ENCODE measurements at regions not wholly inside any gene's neighbourhood (a gene's known extent, or its start where the extent isn't known, plus 50 kb on each side); places are given as distances from the start of the nearest gene placed in this dataset.

GRCh38 chr20:19890445-19891051 is 126.6 kb upstream of the NAA20 start:
- Histone ChIP-seq H3K4me1 (ENCODE audit: control insufficient read depth, low read depth, low read length) (no peaks in the 10 kb centered on the region), H3K56ac (ENCODE audit: low read length) (no peak overlapping the region), H4K5ac (ENCODE audit: low read length) (no peak overlapping the region), H2BK15ac (replicated peaks; ENCODE audit: low read depth) (no peak overlapping the region), H3K23ac (ENCODE audit: low read length) (no peak overlapping the region), H3K4me2 (ENCODE audit: low read length) (no peak overlapping the region), H3K79me2 (ENCODE audit: control insufficient read depth, insufficient read depth, low read length) (no peaks in the 10 kb centered on the region), H2BK5ac (ENCODE audit: low read length) (no peak overlapping the region), H4K8ac (ENCODE audit: low read depth, low read length) (no peak overlapping the region), H3K27ac (ENCODE audit: low read depth, low read length) (no peak overlapping the region), H3K79me1 (ENCODE audit: low read length) (no peaks in the 10 kb centered on the region), H3K18ac (ENCODE audit: low read length) (no peak overlapping the region), H3K36me3 (ENCODE audit: control insufficient read depth, insufficient read depth, low read length) (no peaks in the 10 kb centered on the region), H2AK5ac (ENCODE audit: low read length) (no peak overlapping the region), H3K4ac (ENCODE audit: low read depth, low read length) (no peak overlapping the region), H3K27me3 (ENCODE audit: insufficient read depth, low read length, poor library complexity) (no peaks in the 10 kb centered on the region), H3K9ac (ENCODE audit: low read length) (no peak overlapping the region), H2BK120ac (ENCODE audit: low read depth, low read length) (no peak overlapping the region), H3K4me3 (ENCODE audit: low read length) (no peak overlapping the region)
- DNase-seq = no peak
- WGBS (ENCODE audit: extremely low coverage, insufficient coverage, low lambda C conversion rate) = no CpG with 5 or more reads among the region's 4 CpGs

GRCh38 chr20:19893356-19893755 is 123.8 kb upstream of the NAA20 start:
- Histone ChIP-seq H2BK120ac (ENCODE audit: low read depth, low read length) (no peak overlapping the region), H3K4me1 (ENCODE audit: control insufficient read depth, low read depth, low read length) (no peaks in the 10 kb centered on the region), H3K79me1 (ENCODE audit: low read length) (no peaks in the 10 kb centered on the region), H2BK5ac (ENCODE audit: low read length) (no peak overlapping the region), H3K56ac (ENCODE audit: low read length) (no peak overlapping the region), H3K36me3 (ENCODE audit: control insufficient read depth, insufficient read depth, low read length) (no peaks in the 10 kb centered on the region), H3K4ac (ENCODE audit: low read depth, low read length) (no peak overlapping the region), H3K27me3 (ENCODE audit: insufficient read depth, low read length, poor library complexity) (no peaks in the 10 kb centered on the region), H4K5ac (ENCODE audit: low read length) (no peak overlapping the region), H3K4me3 (ENCODE audit: low read length) (no peak overlapping the region), H2AK5ac (ENCODE audit: low read length) (no peak overlapping the region), H2BK15ac (replicated peaks; ENCODE audit: low read depth) (no peak overlapping the region), H3K79me2 (ENCODE audit: control insufficient read depth, insufficient read depth, low read length) (no peaks in the 10 kb centered on the region), H3K9ac (ENCODE audit: low read length) (no peak overlapping the region), H3K4me2 (ENCODE audit: low read length) (no peak overlapping the region), H4K8ac (ENCODE audit: low read depth, low read length) (no peak overlapping the region), H3K23ac (ENCODE audit: low read length) (no peak overlapping the region), H3K18ac (ENCODE audit: low read length) (no peak overlapping the region), H3K27ac (ENCODE audit: low read depth, low read length) (no peak overlapping the region)
- DNase-seq = no peak
- WGBS (ENCODE audit: extremely low coverage, insufficient coverage, low lambda C conversion rate) = no CpG with 5 or more reads among the region's 4 CpGs

- Histone ChIP-seq H2BK5ac (ENCODE audit: low read length) (no peak overlapping the region), H2AK5ac (ENCODE audit: low read length) (no peak overlapping the region), H3K56ac (ENCODE audit: low read length) (no peak overlapping the region), H3K4me3 (ENCODE audit: low read length) (no peak overlapping the region), H3K4me2 (ENCODE audit: low read length) (no peak overlapping the region), H3K9ac (ENCODE audit: low read length) (no peak overlapping the region), H3K79me2 (ENCODE audit: control insufficient read depth, insufficient read depth, low read length) (no peaks in the 10 kb centered on the region), H3K27me3 (ENCODE audit: insufficient read depth, low read length, poor library complexity) (no peaks in the 10 kb centered on the region), H3K36me3 (ENCODE audit: control insufficient read depth, insufficient read depth, low read length) (no peaks in the 10 kb centered on the region), H2BK120ac (ENCODE audit: low read depth, low read length) (no peak overlapping the region), H4K5ac (ENCODE audit: low read length) (no peak overlapping the region), H3K27ac (ENCODE audit: low read depth, low read length) (no peak overlapping the region), H3K4me1 (ENCODE audit: control insufficient read depth, low read depth, low read length) (no peaks in the 10 kb centered on the region), H2BK15ac (replicated peaks; ENCODE audit: low read depth) (no peak overlapping the region), H3K4ac (ENCODE audit: low read depth, low read length) (no peak overlapping the region), H3K79me1 (ENCODE audit: low read length) (no peaks in the 10 kb centered on the region), H3K18ac (ENCODE audit: low read length) (no peak overlapping the region), H4K8ac (ENCODE audit: low read depth, low read length) (no peak overlapping the region), H3K23ac (ENCODE audit: low read length) (no peak overlapping the region)
- WGBS (ENCODE audit: extremely low coverage, insufficient coverage, low lambda C conversion rate) = no CpG with 5 or more reads among the region's 2 CpGs
- no peak for DNase-seq
These were observed 121.4 kb upstream of the NAA20 start for GRCh38 chr20:19895761-19896160.

- Histone ChIP-seq H4K8ac (ENCODE audit: low read depth, low read length) (no peak overlapping the region), H3K56ac (ENCODE audit: low read length) (no peak overlapping the region), H3K4ac (ENCODE audit: low read depth, low read length) (no peak overlapping the region), H3K79me2 (ENCODE audit: control insufficient read depth, insufficient read depth, low read length) (no peaks in the 10 kb centered on the region), H3K4me3 (ENCODE audit: low read length) (no peak overlapping the region), H2BK5ac (ENCODE audit: low read length) (no peak overlapping the region), H3K23ac (ENCODE audit: low read length) (no peak overlapping the region), H3K4me2 (ENCODE audit: low read length) (no peak overlapping the region), H3K79me1 (ENCODE audit: low read length) (no peaks in the 10 kb centered on the region), H3K27me3 (ENCODE audit: insufficient read depth, low read length, poor library complexity) (no peaks in the 10 kb centered on the region), H3K27ac (ENCODE audit: low read depth, low read length) (no peak overlapping the region), H3K18ac (ENCODE audit: low read length) (no peak overlapping the region), H3K9ac (ENCODE audit: low read length) (no peak overlapping the region), H4K5ac (ENCODE audit: low read length) (no peak overlapping the region), H3K4me1 (ENCODE audit: control insufficient read depth, low read depth, low read length) (no peaks in the 10 kb centered on the region), H2AK5ac (ENCODE audit: low read length) (no peak overlapping the region), H2BK120ac (ENCODE audit: low read depth, low read length) (no peak overlapping the region), H2BK15ac (replicated peaks; ENCODE audit: low read depth) (no peak overlapping the region), H3K36me3 (ENCODE audit: control insufficient read depth, insufficient read depth, low read length) (no peaks in the 10 kb centered on the region)
- WGBS (ENCODE audit: extremely low coverage, insufficient coverage, low lambda C conversion rate) = no CpG with 5 or more reads among the region's 6 CpGs
- no peak for DNase-seq
These were observed 119.3 kb upstream of the NAA20 start for GRCh38 chr20:19897891-19898290.

GRCh38 chr20:19901226-19901625 is 115.9 kb upstream of the NAA20 start:
- Histone ChIP-seq H3K27me3 (ENCODE audit: insufficient read depth, low read length, poor library complexity) (no peaks in the 10 kb centered on the region), H3K4me3 (ENCODE audit: low read length) (no peak overlapping the region), H2BK5ac (ENCODE audit: low read length) (no peak overlapping the region), H4K5ac (ENCODE audit: low read length) (no peak overlapping the region), H3K56ac (ENCODE audit: low read length) (no peak overlapping the region), H3K23ac (ENCODE audit: low read length) (no peak overlapping the region), H3K18ac (ENCODE audit: low read length) (no peak overlapping the region), H3K27ac (ENCODE audit: low read depth, low read length) (no peak overlapping the region), H3K4me1 (ENCODE audit: control insufficient read depth, low read depth, low read length) (no peaks in the 10 kb centered on the region), H3K79me1 (ENCODE audit: low read length) (no peaks in the 10 kb centered on the region), H2AK5ac (ENCODE audit: low read length) (no peak overlapping the region), H3K79me2 (ENCODE audit: control insufficient read depth, insufficient read depth, low read length) (no peaks in the 10 kb centered on the region), H3K4me2 (ENCODE audit: low read length) (no peak overlapping the region), H2BK15ac (replicated peaks; ENCODE audit: low read depth) (no peak overlapping the region), H3K4ac (ENCODE audit: low read depth, low read length) (no peak overlapping the region), H3K36me3 (ENCODE audit: control insufficient read depth, insufficient read depth, low read length) (no peaks in the 10 kb centered on the region), H2BK120ac (ENCODE audit: low read depth, low read length) (no peak overlapping the region), H3K9ac (ENCODE audit: low read length) (no peak overlapping the region), H4K8ac (ENCODE audit: low read depth, low read length) (no peak overlapping the region)
- no peak for DNase-seq
- no CpG with 5 or more reads among the region's 9 CpGs for WGBS (ENCODE audit: extremely low coverage, insufficient coverage, low lambda C conversion rate)

- no peak overlapping the region for H3K9ac ChIP-seq (ENCODE audit: low read length)
- WGBS (ENCODE audit: extremely low coverage, insufficient coverage, low lambda C conversion rate) = no CpG with 5 or more reads among the region's 10 CpGs
- H3K4me2 ChIP-seq (ENCODE audit: low read length) = no peak overlapping the region
- H3K4me3 ChIP-seq (ENCODE audit: low read length) = no peak overlapping the region
- no peak overlapping the region for H3K56ac ChIP-seq (ENCODE audit: low read length)
- H3K27me3 ChIP-seq (ENCODE audit: insufficient read depth, low read length, poor library complexity) = no peaks in the 10 kb centered on the region
- no peak overlapping the region for H2BK120ac ChIP-seq (ENCODE audit: low read depth, low read length)
- no peaks in the 10 kb centered on the region for H3K79me1 ChIP-seq (ENCODE audit: low read length)
- no peak overlapping the region for H4K8ac ChIP-seq (ENCODE audit: low read depth, low read length)
- no peak for DNase-seq
- H2AK5ac ChIP-seq (ENCODE audit: low read length) = no peak overlapping the region
- H3K23ac ChIP-seq (ENCODE audit: low read length) = no peak overlapping the region
- no peak overlapping the region for H3K4ac ChIP-seq (ENCODE audit: low read depth, low read length)
- no peak overlapping the region for H2BK5ac ChIP-seq (ENCODE audit: low read length)
- no peaks in the 10 kb centered on the region for H3K36me3 ChIP-seq (ENCODE audit: control insufficient read depth, insufficient read depth, low read length)
- no peak overlapping the region for H4K5ac ChIP-seq (ENCODE audit: low read length)
- H3K18ac ChIP-seq (ENCODE audit: low read length) = no peak overlapping the region
- H3K79me2 ChIP-seq (ENCODE audit: control insufficient read depth, insufficient read depth, low read length) = no peaks in the 10 kb centered on the region
- no peak overlapping the region for H2BK15ac ChIP-seq (replicated peaks; ENCODE audit: low read depth)
- no peak overlapping the region for H3K27ac ChIP-seq (ENCODE audit: low read depth, low read length)
- H3K4me1 ChIP-seq (ENCODE audit: control insufficient read depth, low read depth, low read length) = no peaks in the 10 kb centered on the region
These were observed 113.9 kb upstream of the NAA20 start for GRCh38 chr20:19903168-19903811.
